ENCODE measurements at regions not wholly inside any gene's neighbourhood (a gene's known extent, or its start where the extent isn't known, plus 50 kb on each side); places are given as distances from the start of the nearest gene placed in this dataset.

- TF ChIP-seq CTCF (IDR thresholded peaks at IDR 0.05; ENCODE audit: insufficient read depth, low read length) (no peak), SPI1 (IDR thresholded peaks at IDR 0.05; ENCODE audit: borderline replicate concordance, low read depth) (no peak), POLR2AphosphoS5 (IDR thresholded peaks at IDR 0.05; ENCODE audit: low read depth) (no peak), GABPA (IDR thresholded peaks at IDR 0.05; ENCODE audit: low read depth) (no peak)
- TF ChIP-seq, protein P1, sequence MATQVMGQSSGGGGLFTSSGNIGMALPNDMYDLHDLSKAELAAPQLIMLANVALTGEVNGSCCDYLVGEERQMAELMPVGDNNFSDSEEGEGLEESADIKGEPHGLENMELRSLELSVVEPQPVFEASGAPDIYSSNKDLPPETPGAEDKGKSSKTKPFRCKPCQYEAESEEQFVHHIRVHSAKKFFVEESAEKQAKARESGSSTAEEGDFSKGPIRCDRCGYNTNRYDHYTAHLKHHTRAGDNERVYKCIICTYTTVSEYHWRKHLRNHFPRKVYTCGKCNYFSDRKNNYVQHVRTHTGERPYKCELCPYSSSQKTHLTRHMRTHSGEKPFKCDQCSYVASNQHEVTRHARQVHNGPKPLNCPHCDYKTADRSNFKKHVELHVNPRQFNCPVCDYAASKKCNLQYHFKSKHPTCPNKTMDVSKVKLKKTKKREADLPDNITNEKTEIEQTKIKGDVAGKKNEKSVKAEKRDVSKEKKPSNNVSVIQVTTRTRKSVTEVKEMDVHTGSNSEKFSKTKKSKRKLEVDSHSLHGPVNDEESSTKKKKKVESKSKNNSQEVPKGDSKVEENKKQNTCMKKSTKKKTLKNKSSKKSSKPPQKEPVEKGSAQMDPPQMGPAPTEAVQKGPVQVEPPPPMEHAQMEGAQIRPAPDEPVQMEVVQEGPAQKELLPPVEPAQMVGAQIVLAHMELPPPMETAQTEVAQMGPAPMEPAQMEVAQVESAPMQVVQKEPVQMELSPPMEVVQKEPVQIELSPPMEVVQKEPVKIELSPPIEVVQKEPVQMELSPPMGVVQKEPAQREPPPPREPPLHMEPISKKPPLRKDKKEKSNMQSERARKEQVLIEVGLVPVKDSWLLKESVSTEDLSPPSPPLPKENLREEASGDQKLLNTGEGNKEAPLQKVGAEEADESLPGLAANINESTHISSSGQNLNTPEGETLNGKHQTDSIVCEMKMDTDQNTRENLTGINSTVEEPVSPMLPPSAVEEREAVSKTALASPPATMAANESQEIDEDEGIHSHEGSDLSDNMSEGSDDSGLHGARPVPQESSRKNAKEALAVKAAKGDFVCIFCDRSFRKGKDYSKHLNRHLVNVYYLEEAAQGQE (IDR thresholded peaks at IDR 0.05; ENCODE audit: insufficient replicate concordance, low read depth): no peak
Measured at GRCh38 chr4:155524926-155525455, 141.7 kb upstream of the GUCY1A1 start.
